ENCODE measurements at regions not wholly inside any gene's neighbourhood (a gene's known extent, or its start where the extent isn't known, plus 50 kb on each side); places are given as distances from the start of the nearest gene placed in this dataset.

DNA sequence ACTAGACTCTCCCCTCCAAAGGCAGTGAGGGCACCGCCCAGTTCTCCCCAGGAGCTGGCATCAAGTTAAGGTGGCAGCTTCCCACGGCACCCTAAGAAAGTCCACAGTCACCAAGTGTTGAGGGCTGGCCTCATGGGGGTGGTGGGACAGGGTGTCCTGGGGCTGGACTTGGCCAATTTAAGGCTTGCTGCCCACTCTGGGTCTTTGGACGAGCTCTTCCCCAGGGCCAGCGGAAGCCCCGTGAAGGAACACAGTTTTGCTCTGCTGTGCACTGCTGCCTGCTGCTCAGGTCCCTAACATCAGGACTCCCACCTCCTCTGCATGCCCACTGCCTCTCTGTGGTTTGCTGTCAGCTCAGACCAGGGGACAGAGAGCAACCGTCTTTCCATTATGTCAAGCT, 57.3 kb upstream of the TMEM72 start:
- DNase-seq (ENCODE audit: low read depth) = no peak

DNA sequence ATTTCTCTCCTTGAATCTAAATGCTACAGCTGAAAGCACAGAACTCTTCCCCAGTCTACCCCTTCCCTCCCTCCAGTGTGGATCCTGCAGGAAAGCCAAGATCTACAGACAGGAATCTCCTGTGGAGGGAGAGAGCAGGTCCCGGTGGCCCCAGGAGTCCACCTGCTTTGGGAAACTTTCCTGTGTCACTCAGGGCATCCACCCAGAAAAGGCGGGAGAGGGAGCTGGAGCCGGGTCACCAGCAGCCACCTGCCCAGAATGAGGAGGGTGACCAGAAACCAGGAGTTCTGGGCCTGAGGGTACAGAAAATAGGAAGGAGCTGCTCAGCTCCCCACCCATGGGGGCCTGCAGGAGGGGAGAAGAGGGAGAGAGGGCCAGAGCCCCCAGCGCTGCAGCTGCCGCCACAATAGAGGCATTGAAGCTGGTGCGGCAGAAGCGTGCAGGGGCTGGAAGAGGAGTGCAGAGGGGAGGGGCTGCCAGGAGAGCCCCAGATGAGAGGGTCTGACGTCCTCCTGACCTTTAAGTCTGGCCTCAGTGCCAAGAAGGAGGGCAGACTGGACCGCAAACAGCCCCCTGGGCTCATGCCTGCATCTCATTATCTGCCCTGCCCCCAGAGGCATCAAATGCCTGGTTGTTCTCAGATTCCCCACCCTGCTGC, 56.3 kb upstream of the TMEM72 start:
- DNase-seq (ENCODE audit: low read depth) = no peak

- DNase-seq (ENCODE audit: low read depth) = no peak
These were observed 54.4 kb upstream of the TMEM72 start for GRCh38 chr10:44856696-44857095.

- no peak for DNase-seq (ENCODE audit: low read depth)
These were observed 53.6 kb upstream of the TMEM72 start for GRCh38 chr10:44857363-44858016.

- DNase-seq (ENCODE audit: low read depth) = no peak
These were observed 53.1 kb upstream of the TMEM72 start for GRCh38 chr10:44858017-44858371.

DNA sequence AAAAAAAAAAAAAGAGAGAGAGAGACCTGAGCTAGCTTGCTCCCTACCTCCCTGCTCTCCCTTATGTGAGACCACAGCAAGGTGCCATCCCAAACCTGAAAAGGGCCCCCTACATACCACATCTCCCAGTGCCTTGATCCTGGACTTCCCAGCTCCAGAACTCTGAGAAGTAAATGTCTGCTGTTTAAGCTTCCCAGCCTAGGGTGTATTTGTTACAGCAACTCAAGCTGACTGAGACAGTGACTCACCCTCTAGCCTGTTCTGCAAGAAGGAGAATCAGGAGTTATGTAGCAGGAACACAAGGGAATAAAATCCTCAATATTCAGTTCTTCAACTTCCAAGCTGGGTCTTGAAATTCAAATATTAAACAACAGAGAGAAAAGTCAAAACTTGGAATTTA, 52.1 kb upstream of the TMEM72 start:
- DNase-seq (ENCODE audit: low read depth) = no peak

GRCh38 chr10:44859546-44860285, 51.4 kb upstream of the TMEM72 start:
- DNase-seq (ENCODE audit: low read depth) = no peak

DNA sequence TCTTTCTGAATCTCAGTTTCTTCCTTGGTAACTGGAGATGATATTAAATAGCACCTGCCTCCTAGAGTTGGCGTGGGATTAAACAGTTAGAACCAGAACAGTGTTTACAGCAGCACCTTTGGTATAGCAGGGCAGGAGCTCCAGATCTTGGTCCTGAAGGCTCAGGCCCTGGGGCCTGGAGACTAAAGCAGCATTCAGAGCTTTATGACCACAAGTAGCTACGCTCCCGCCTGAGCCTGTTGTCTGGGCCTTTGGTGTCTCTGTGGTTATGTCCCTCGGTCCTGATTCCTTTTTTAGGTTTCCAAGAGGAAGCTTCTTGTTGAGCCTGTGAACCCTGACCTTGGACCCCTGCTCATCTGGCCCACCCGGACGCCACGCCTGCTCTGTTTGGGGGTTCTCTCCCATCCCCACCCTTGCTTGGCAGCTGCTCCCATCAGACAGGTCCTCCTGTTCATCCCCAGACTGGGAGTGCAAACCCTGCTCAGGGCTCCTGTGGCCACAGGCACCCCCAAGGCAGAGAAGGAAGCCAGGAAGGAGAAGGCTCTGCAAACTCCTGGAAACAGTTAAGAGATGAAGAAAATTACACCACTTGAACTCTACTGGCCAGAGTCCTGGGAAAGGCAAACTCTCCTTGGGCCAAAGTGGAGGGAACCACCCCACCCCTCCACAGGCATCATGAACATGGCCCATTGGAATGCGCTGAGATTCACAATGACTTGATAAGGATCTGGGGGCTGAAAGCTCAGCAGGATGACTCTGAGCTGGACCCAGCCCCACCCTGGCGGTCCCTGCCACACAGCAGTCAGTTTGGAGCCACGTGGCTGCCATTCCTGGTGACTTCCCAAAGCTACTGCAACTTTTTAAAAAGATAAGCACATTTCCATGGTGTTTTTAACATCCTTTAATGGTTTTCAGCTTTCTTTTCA, 50.1 kb upstream of the TMEM72 start:
- no peak for DNase-seq (ENCODE audit: low read depth)

All from forelimb muscle (tissue), 1 donor.